ENCODE measurements at regions not wholly inside any gene's neighbourhood (a gene's known extent, or its start where the extent isn't known, plus 50 kb on each side); places are given as distances from the start of the nearest gene placed in this dataset.
"Not testable (repeated sequence)": the region's sequence is repeated elsewhere in the genome, so short reads cannot be mapped to it uniquely, and the experiment has no call there.

- Histone ChIP-seq H3K4me1 (ENCODE audit: control insufficient read depth, insufficient read depth, low read length) (peaks cover 4% of the 10 kb centered on the region), H3K9me3 (ENCODE audit: control insufficient read depth, low read length) (no peaks in the 10 kb centered on the region), H3K27ac (ENCODE audit: insufficient read depth, low read depth, low read length, poor library complexity, severe bottlenecking) (no peak overlapping the region), H3K4me3 (ENCODE audit: insufficient read depth, low read depth, low read length) (no peak overlapping the region), H3K27me3 (ENCODE audit: control insufficient read depth, insufficient read depth, low read length, poor library complexity, severe bottlenecking) (no peaks in the 10 kb centered on the region), H3K36me3 (ENCODE audit: control insufficient read depth, insufficient read depth, low read length) (no peaks in the 10 kb centered on the region)
- WGBS, 2 experiments = 93% methylated on average over 2 of the region's 2 CpGs
Measured at GRCh38 chr6:98054453-98054852, 771.4 kb upstream of the MMS22L start.

DNA sequence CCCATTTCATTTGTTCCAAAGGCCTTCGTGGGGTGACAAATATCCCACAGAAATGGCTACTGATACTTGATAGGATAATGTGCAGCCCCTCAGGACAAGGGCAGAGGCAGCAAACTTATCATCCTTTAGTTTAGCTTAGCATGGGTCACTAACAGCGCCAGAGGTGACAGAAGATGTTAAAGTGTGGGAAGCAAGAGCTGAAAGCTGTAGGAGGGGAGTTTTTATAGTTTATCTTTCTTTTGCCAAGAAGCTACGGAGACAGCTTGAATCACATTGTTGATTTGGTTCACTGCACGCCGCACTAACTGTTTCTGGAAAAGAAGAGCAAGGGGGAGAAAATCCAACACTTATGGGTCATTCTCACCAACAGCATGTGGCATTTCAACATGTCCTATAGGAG is 773.9 kb upstream of the MMS22L start:
- Histone ChIP-seq H3K27me3 (ENCODE audit: control insufficient read depth, insufficient read depth, low read length, poor library complexity, severe bottlenecking) (no peaks in the 10 kb centered on the region), H3K36me3 (ENCODE audit: control insufficient read depth, insufficient read depth, low read length) (no peaks in the 10 kb centered on the region), H3K4me1 (ENCODE audit: control insufficient read depth, insufficient read depth, low read length) (peaks cover 4% of the 10 kb centered on the region), H3K27ac (ENCODE audit: insufficient read depth, low read depth, low read length, poor library complexity, severe bottlenecking) (no peak overlapping the region), H3K9me3 (ENCODE audit: control insufficient read depth, low read length) (no peaks in the 10 kb centered on the region), H3K4me3 (ENCODE audit: insufficient read depth, low read depth, low read length) (no peak overlapping the region)
- WGBS, 2 experiments = 86 to 88% methylated on average over 5 of the region's 5 CpGs

DNA sequence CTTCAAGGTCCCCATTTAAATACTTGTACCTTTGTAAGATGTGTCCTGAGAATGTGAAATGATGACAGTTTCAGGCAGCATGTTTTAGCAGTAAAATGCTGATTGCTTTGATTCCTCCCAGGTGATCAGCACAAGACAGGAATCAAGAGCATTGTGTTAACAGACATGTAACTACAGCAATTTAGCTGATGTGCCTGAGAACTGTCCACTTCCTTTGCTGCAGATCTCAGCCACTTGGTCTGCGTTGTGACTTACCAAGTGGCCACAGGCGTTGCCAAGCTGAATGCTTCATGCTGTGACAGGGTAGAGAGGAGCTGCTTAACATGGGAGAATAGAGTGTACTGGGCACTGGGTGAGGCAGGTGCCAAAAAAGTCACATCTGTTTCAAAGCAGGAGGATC is 767.0 kb upstream of the POU3F2 start:
- Histone ChIP-seq H3K4me3 (ENCODE audit: insufficient read depth, low read depth, low read length) (no peak overlapping the region), H3K9me3 (ENCODE audit: control insufficient read depth, low read length) (no peaks in the 10 kb centered on the region), H3K36me3 (ENCODE audit: control insufficient read depth, insufficient read depth, low read length) (no peaks in the 10 kb centered on the region), H3K27me3 (ENCODE audit: control insufficient read depth, insufficient read depth, low read length, poor library complexity, severe bottlenecking) (no peaks in the 10 kb centered on the region), H3K27ac (ENCODE audit: insufficient read depth, low read depth, low read length, poor library complexity, severe bottlenecking) (no peak overlapping the region), H3K4me1 (ENCODE audit: control insufficient read depth, insufficient read depth, low read length) (peaks cover 11% of the 10 kb centered on the region)
- 58 to 63% methylated on average over 2 of the region's 2 CpGs for WGBS, 2 experiments

DNA sequence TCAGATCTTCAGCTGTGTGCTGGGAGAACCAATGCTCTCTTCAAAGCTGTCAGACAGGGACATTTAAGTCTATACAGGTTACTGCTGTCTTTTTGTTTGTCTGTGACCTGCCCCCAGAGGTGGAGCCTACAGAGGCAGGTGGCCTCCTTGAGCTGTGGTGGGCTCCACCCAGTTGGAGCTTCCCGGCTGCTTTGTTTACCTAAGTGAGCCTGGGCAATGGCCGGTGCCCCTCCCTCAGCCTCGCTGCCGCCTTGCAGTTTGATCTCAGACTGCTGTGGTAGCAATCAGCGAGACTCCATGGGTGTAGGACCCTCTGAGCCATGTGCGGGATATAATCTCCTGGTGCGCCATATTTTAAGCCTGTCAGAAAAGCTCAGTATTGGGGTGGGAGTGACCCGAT is 745.8 kb upstream of the POU3F2 start:
- not testable (repeated sequence) for H3K27me3 ChIP-seq (ENCODE audit: control insufficient read depth, insufficient read depth, low read length, poor library complexity, severe bottlenecking); H3K4me3 ChIP-seq (ENCODE audit: insufficient read depth, low read depth, low read length); H3K9me3 ChIP-seq (ENCODE audit: control insufficient read depth, low read length); H3K4me1 ChIP-seq (ENCODE audit: control insufficient read depth, insufficient read depth, low read length); H3K27ac ChIP-seq (ENCODE audit: insufficient read depth, low read depth, low read length, poor library complexity, severe bottlenecking); H3K36me3 ChIP-seq (ENCODE audit: control insufficient read depth, insufficient read depth, low read length)
- WGBS, 2 experiments = 95 to 97% methylated on average over 8 of the region's 8 CpGs

DNA sequence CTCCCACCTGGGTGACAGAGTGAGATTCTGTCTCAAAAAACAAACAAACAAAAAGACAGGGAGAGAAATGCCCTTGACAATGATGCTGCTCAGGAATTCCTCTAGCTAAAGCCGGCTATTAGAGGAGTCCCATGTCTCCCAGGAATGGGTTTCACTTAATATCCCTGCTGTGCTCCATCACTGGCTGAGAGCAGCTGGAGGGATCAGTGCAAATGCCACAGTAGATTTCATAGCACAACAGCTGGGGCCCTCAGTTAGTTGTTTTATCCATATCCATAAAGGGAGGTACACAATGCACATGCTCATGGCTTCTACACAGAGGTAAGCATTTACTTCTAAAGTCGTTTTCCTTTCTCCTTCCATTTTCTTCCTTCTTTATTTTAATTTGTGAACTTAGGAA is 742.0 kb upstream of the POU3F2 start:
- H3K4me3 ChIP-seq (ENCODE audit: insufficient read depth, low read depth, low read length) = no peak overlapping the region
- no peaks in the 10 kb centered on the region for H3K27me3 ChIP-seq (ENCODE audit: control insufficient read depth, insufficient read depth, low read length, poor library complexity, severe bottlenecking)
- no peaks in the 10 kb centered on the region for H3K9me3 ChIP-seq (ENCODE audit: control insufficient read depth, low read length)
- WGBS, 2 experiments = 86 to 94% methylated on average over 1 to 2 of the region's 2 CpGs
- H3K36me3 ChIP-seq (ENCODE audit: control insufficient read depth, insufficient read depth, low read length) = no peaks in the 10 kb centered on the region
- H3K27ac ChIP-seq (ENCODE audit: insufficient read depth, low read depth, low read length, poor library complexity, severe bottlenecking) = no peak overlapping the region
- no peaks in the 10 kb centered on the region for H3K4me1 ChIP-seq (ENCODE audit: control insufficient read depth, insufficient read depth, low read length)

DNA sequence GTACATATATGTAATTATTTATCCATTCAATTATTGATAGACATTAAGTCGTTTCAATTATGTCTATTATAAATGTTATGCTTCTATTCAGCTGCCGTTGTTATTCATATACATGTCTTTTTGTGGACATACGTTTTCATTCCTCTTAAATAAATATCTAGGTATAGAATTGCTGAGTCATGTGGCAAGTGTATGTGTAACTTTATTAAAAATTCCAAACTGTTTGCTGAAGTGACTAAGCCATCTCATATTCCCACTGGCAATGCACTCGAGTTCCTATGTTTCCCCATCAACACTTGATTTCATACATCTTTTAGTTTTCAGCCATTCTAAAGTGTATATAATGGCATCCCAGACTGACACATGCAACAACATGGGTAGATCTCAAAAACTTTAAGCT is 739.7 kb upstream of the POU3F2 start:
- WGBS, 2 experiments = 94 to 100% methylated on average over 1 of the region's 4 CpGs
- Histone ChIP-seq H3K4me3 (ENCODE audit: insufficient read depth, low read depth, low read length) (no peak overlapping the region), H3K36me3 (ENCODE audit: control insufficient read depth, insufficient read depth, low read length) (no peaks in the 10 kb centered on the region)

DNA sequence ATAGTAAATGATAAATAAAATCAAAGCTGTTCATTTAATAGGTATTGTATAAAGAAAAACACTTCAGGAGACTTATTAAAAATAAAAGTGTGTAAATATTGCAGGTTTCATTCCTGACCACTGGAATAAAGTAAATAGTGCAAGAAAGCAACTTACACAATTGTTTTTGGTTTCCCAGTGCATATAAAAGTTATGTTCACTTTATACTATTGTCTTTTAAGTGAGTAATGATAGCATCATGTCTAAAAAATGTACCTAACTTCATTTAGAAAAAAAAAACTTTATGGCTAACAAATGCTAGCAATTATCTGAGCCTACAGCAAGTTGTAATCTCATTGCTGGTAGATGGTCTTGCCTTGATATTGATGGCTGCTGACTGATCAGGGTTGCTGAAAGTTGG is 726.6 kb upstream of the POU3F2 start:
- H3K9me3 ChIP-seq (ENCODE audit: control insufficient read depth, low read length) = no peaks in the 10 kb centered on the region
- no peaks in the 10 kb centered on the region for H3K36me3 ChIP-seq (ENCODE audit: control insufficient read depth, insufficient read depth, low read length)
- no peaks in the 10 kb centered on the region for H3K27me3 ChIP-seq (ENCODE audit: control insufficient read depth, insufficient read depth, low read length, poor library complexity, severe bottlenecking)
- no peaks in the 10 kb centered on the region for H3K4me1 ChIP-seq (ENCODE audit: control insufficient read depth, insufficient read depth, low read length)
- H3K27ac ChIP-seq (ENCODE audit: insufficient read depth, low read depth, low read length, poor library complexity, severe bottlenecking) = no peak overlapping the region
- H3K4me3 ChIP-seq (ENCODE audit: insufficient read depth, low read depth, low read length) = no peak overlapping the region

More for the DNA sequence above, 739.7 kb upstream of the POU3F2 start:
- Histone ChIP-seq H3K4me1 (ENCODE audit: control insufficient read depth, insufficient read depth, low read length) (no peaks in the 10 kb centered on the region), H3K27me3 (ENCODE audit: control insufficient read depth, insufficient read depth, low read length, poor library complexity, severe bottlenecking) (no peaks in the 10 kb centered on the region), H3K27ac (ENCODE audit: insufficient read depth, low read depth, low read length, poor library complexity, severe bottlenecking) (no peak overlapping the region), H3K9me3 (ENCODE audit: control insufficient read depth, low read length) (no peaks in the 10 kb centered on the region)

DNA sequence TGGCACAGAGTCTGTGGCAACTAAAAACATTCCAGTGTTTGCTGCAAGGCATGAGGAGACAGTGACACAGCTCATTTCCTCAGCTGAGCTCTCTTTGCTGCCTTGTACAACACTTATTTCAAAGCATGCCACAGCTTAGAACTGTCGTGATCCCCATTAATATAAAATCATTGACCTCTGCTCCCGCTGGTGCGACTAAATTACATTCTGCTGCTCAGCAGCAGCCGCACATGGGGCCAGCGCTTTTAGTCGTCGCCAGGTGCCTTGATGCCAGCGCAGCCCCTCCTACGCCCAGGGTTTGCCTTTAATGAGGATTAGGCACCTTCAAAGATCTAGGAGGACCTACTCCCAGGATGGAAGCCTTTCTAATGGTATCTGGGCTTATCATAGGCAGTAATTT is 717.9 kb upstream of the POU3F2 start:
- H3K4me3 ChIP-seq (ENCODE audit: insufficient read depth, low read depth, low read length) = no peak overlapping the region
- H3K9me3 ChIP-seq (ENCODE audit: control insufficient read depth, low read length) = no peaks in the 10 kb centered on the region
- peaks cover 28% of the 10 kb centered on the region for H3K4me1 ChIP-seq (ENCODE audit: control insufficient read depth, insufficient read depth, low read length)
- H3K36me3 ChIP-seq (ENCODE audit: control insufficient read depth, insufficient read depth, low read length) = no peaks in the 10 kb centered on the region
- no peak overlapping the region for H3K27ac ChIP-seq (ENCODE audit: insufficient read depth, low read depth, low read length, poor library complexity, severe bottlenecking)
- 87 to 88% methylated on average over 9 of the region's 9 CpGs for WGBS, 2 experiments
- H3K27me3 ChIP-seq (ENCODE audit: control insufficient read depth, insufficient read depth, low read length, poor library complexity, severe bottlenecking) = no peaks in the 10 kb centered on the region

GRCh38 chr6:98117068-98117467 is 717.3 kb upstream of the POU3F2 start:
- WGBS, 2 experiments = 89 to 100% methylated on average over 1 of the region's 1 CpG
- Histone ChIP-seq H3K4me3 (ENCODE audit: insufficient read depth, low read depth, low read length) (no peak overlapping the region), H3K27ac (ENCODE audit: insufficient read depth, low read depth, low read length, poor library complexity, severe bottlenecking) (no peak overlapping the region), H3K9me3 (ENCODE audit: control insufficient read depth, low read length) (no peaks in the 10 kb centered on the region), H3K36me3 (ENCODE audit: control insufficient read depth, insufficient read depth, low read length) (no peaks in the 10 kb centered on the region), H3K27me3 (ENCODE audit: control insufficient read depth, insufficient read depth, low read length, poor library complexity, severe bottlenecking) (no peaks in the 10 kb centered on the region), H3K4me1 (ENCODE audit: control insufficient read depth, insufficient read depth, low read length) (peaks cover 28% of the 10 kb centered on the region)

DNA sequence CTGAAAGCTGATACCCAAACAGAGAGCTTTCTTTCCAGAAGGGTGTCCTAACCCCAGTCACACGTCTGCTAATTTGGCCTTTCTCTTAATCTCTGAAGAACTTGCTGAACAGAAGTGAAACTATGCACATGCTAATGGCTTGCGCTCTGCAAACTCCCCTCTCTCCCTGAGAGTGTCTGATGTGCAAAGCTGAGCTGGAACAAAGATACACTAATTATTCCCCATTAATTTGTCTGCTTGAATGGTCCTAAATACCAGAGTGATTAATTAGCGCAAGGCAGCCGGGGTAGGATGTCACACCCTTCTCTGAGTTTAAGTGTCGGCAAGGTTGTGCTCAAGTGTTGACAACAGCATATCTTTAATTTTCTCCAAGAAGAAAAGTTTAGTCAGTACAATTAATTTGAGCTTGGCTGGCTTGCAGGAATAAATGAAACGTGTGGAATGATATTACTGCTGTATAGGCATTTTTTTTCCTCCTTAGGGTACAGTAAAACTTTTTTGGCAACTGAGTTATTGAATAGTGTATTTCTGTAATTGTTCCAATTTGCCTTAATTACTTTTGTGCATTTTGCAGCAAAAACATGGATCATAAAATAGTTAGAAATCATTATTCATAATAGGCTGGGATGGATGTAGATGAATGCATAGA is 715.9 kb upstream of the POU3F2 start:
- Histone ChIP-seq H3K27me3 (ENCODE audit: control insufficient read depth, insufficient read depth, low read length, poor library complexity, severe bottlenecking) (no peaks in the 10 kb centered on the region), H3K27ac (ENCODE audit: insufficient read depth, low read depth, low read length, poor library complexity, severe bottlenecking) (no peak overlapping the region), H3K4me3 (ENCODE audit: insufficient read depth, low read depth, low read length) (no peak overlapping the region), H3K36me3 (ENCODE audit: control insufficient read depth, insufficient read depth, low read length) (no peaks in the 10 kb centered on the region), H3K9me3 (ENCODE audit: control insufficient read depth, low read length) (no peaks in the 10 kb centered on the region), H3K4me1 (ENCODE audit: control insufficient read depth, insufficient read depth, low read length) (peaks cover 28% of the 10 kb centered on the region)
- WGBS, 2 experiments = 31 to 47% methylated on average over 6 of the region's 6 CpGs

DNA sequence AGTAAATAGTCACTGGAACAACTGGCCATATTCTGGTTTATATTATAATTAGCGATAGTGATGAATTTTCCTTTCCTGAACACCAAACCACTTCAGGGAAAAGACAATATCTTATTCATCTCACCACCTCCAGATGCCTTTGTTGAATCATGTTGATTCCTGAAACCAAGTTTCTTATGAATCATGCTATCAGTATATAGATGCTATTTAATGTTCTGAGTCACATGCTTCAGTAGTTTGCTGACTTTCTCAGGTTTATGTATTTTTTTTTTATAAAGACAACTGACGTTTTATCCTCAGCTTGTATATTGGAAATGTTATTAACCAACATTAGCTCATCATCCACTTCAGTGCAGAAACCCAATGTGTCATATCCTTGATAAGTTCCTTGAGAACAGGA is 710.2 kb upstream of the POU3F2 start:
- 94% methylated on average over 2 of the region's 2 CpGs; no CpG with 5 or more reads in 1 of the 2 experiments for WGBS, 2 experiments
- Histone ChIP-seq H3K4me3 (ENCODE audit: insufficient read depth, low read depth, low read length) (no peak overlapping the region), H3K4me1 (ENCODE audit: control insufficient read depth, insufficient read depth, low read length) (peaks cover 7% of the 10 kb centered on the region), H3K27ac (ENCODE audit: insufficient read depth, low read depth, low read length, poor library complexity, severe bottlenecking) (no peak overlapping the region), H3K36me3 (ENCODE audit: control insufficient read depth, insufficient read depth, low read length) (no peaks in the 10 kb centered on the region), H3K27me3 (ENCODE audit: control insufficient read depth, insufficient read depth, low read length, poor library complexity, severe bottlenecking) (no peaks in the 10 kb centered on the region), H3K9me3 (ENCODE audit: control insufficient read depth, low read length) (no peaks in the 10 kb centered on the region)

All from ectodermal cell (in vitro differentiated cells).